ENCODE measurements at regions not wholly inside any gene's neighbourhood (a gene's known extent, or its start where the extent isn't known, plus 50 kb on each side); places are given as distances from the start of the nearest gene placed in this dataset.

GRCh38 chr15:36117296-36117787 is 462.1 kb upstream of the CDIN1 start:
- no peak overlapping the region for H2AFZ ChIP-seq (replicated peaks; ENCODE audit: low read length, poor library complexity)
- ATAC-seq (ENCODE audit: low read depth): no peak
- no peaks in the 10 kb centered on the region for H3K79me1 ChIP-seq (ENCODE audit: low read depth in 1 of 2, low read length in 2 of 2)
- no peak for DNase-seq
- H2BK5ac ChIP-seq (ENCODE audit: low read depth, low read length, poor library complexity, severe bottlenecking): no peak overlapping the region
- no peak overlapping the region for H3K9ac ChIP-seq (ENCODE audit: low read depth, low read length)
- H2BK20ac ChIP-seq (ENCODE audit: low read depth, low read length): no peak overlapping the region
- no peak overlapping the region for H2BK15ac ChIP-seq (ENCODE audit: low read depth, low read length)
- no peak overlapping the region for H3K4me3 ChIP-seq (ENCODE audit: insufficient read depth, low read depth, low read length)
- H3K36me3 ChIP-seq (ENCODE audit: control insufficient read depth, insufficient read depth, low read length): no peaks in the 10 kb centered on the region
- TF ChIP-seq CTCF (conservative IDR thresholded peaks at IDR 0.05; ENCODE audit: low read depth, low read length) (no peak), SMC3 (IDR thresholded peaks at IDR 0.05; ENCODE audit: low read depth, low read length) (no peak), MXI1 (IDR thresholded peaks at IDR 0.05; ENCODE audit: borderline replicate concordance, low read depth, low read length) (no peak), RFX5 (IDR thresholded peaks at IDR 0.05; ENCODE audit: low read depth, low read length) (no peak), RAD21 (IDR thresholded peaks at IDR 0.05; ENCODE audit: low read length) (no peak), POLR2A (IDR thresholded peaks at IDR 0.05; ENCODE audit: low read depth, low read length) (no peak), FOS (IDR thresholded peaks at IDR 0.05; ENCODE audit: low read depth, low read length) (no peak), CHD1 (IDR thresholded peaks at IDR 0.05; ENCODE audit: low read depth, low read length) (no peak), MAFK (IDR thresholded peaks at IDR 0.05; ENCODE audit: low read depth, low read length) (no peak)
- no peaks in the 10 kb centered on the region for H4K20me1 ChIP-seq (ENCODE audit: insufficient read depth, low read length)
- ChIA-PET POLR2A (ENCODE audit: unreplicated experiment) (no interaction called here), CTCF (interaction anchor here (0.6 kb wide), 1 partner anchor 42 kb away, joined by 5 read pairs; no protein-coding TSS in a partner anchor)
- H3K4ac ChIP-seq (ENCODE audit: low read depth, low read length): no peak overlapping the region
- H2BK120ac ChIP-seq (ENCODE audit: low read depth, low read length): no peak overlapping the region
- H2AK5ac ChIP-seq (ENCODE audit: low read depth, low read length): no peak overlapping the region
- no peaks in the 10 kb centered on the region for H3K9me3 ChIP-seq (ENCODE audit: control insufficient read depth, insufficient read depth, low read length)
- no peak overlapping the region for H2AK9ac ChIP-seq (replicated peaks; ENCODE audit: low read depth, low read length, poor library complexity)
- H3K9me1 ChIP-seq (ENCODE audit: insufficient read depth, low read length): no peaks in the 10 kb centered on the region
- no peak overlapping the region for H3K23ac ChIP-seq (ENCODE audit: low read depth, low read length)
- H4K5ac ChIP-seq (ENCODE audit: low read depth, low read length): no peak overlapping the region
- H3K27me3 ChIP-seq (ENCODE audit: control insufficient read depth, insufficient read depth, low read length): no peaks in the 10 kb centered on the region; the same call in 1 of the 2 replicates
- H3K14ac ChIP-seq (replicated peaks; ENCODE audit: low read depth, low read length): no peak overlapping the region
- in situ Hi-C loops (cut with MboI; ENCODE audit: low sequenced_read_pairs): no loop called here
- H4K91ac ChIP-seq (ENCODE audit: insufficient read depth, low read depth, low read length): no peak overlapping the region
- H3K4me1 ChIP-seq (ENCODE audit: control insufficient read depth, insufficient read depth, low read length): no peaks in the 10 kb centered on the region
- intact Hi-C loops (cut with micrococcal nuclease): no loop called here
- 90% methylated on average over 2 of the region's 6 CpGs; no CpG with 5 or more reads in 1 of the 2 experiments for WGBS, 2 experiments (ENCODE audit: extremely low coverage in 2 of 2, insufficient read length in 1 of 2)
- no peak overlapping the region for H3K27ac ChIP-seq (ENCODE audit: insufficient read depth, low read length)
- BruUV-seq (replicated peaks): no TSS peak
- H3K56ac ChIP-seq (ENCODE audit: extremely low read depth, insufficient read depth, low read length): no peak overlapping the region
- H3K4me2 ChIP-seq (ENCODE audit: low read depth, low read length): no peak overlapping the region
- dilution Hi-C loops (cut with HindIII; ENCODE audit: low sequenced_read_pairs, unreplicated experiment): no loop called here
- H3K18ac ChIP-seq (ENCODE audit: low read depth, low read length): no peak overlapping the region
- H4K8ac ChIP-seq (ENCODE audit: low read depth in 2 of 2, low read length in 2 of 2): no peak overlapping the region

All from IMR-90 (cell line).